ENCODE measurements at regions not wholly inside any gene's neighbourhood (a gene's known extent, or its start where the extent isn't known, plus 50 kb on each side); places are given as distances from the start of the nearest gene placed in this dataset.
"Not testable (repeated sequence)": the region's sequence is repeated elsewhere in the genome, so short reads cannot be mapped to it uniquely, and the experiment has no call there.

GRCh38 chr5:88090506-88090905, 178.1 kb downstream of the TMEM161B start:
- DNase-seq = no peak

DNA sequence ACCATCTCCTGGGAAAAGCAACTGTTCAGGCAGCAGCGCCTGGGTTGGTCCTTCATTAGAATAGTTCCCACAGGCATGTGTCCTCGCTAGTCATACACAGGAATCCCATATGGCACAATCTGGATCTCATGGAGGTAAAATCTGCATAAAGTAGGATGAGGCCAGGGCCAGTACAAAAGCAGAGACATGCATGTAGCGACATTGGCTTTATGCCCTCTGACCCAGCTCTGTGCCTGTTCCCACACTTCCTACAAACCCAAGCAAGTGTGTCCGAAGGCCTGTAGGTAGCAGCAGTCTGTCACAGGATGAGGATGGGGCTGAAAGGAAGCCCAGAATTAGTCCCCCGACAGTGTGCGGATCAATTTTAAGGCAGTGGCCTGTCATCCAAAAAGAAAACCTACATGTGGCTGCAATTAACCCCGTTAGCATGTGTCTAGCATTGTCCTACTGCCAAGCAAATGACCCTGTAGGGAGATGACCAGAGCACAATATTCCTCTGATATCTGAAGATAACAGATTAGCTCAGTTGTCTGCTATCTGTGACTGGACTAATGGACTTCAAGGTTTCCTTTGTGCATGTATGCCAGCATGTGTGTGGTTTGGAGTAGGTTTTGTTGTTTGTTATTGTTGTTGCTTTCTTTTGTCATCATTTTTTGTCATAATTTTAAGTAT, 178.8 kb downstream of the TMEM161B start:
- DNase-seq = no peak

DNA sequence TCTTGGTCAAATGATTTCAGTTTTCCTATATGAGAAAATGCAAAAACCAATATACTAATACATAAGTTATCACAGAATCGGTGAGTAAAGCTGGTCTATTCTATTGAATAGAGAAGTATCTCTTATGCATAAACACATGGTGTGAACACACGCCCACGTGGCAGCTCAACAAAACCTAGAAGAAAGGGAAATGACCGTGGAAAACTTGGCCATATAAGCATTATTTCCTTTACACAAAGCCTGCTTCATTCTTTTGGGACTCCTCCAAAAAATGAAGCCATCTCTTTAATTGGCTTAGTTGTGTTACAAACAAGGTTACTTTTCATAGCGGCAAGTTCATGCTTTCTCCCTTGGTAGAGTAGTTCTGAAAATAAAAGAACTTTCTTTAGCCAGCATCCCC, 183.2 kb downstream of the TMEM161B start:
- DNase-seq = no peak

DNA sequence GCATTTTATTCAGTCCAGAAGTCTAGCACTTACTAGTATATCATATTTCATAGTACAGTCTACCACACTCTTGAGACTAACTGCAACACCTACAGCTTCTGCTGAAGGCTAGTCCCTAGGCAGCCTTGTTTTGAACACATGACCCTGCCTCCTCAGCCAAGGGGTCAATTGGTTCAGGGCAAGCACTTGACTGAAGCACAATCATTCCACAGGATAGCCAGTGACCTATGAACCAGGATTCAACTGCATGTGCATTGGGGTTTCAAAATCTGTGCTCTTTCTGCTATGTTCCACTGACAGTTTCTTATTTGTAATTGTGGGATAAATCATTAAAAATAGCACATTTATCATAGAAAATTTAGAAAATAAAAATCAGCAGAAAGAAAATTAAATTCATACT, 186.8 kb downstream of the TMEM161B start:
- no peak for DNase-seq

DNA sequence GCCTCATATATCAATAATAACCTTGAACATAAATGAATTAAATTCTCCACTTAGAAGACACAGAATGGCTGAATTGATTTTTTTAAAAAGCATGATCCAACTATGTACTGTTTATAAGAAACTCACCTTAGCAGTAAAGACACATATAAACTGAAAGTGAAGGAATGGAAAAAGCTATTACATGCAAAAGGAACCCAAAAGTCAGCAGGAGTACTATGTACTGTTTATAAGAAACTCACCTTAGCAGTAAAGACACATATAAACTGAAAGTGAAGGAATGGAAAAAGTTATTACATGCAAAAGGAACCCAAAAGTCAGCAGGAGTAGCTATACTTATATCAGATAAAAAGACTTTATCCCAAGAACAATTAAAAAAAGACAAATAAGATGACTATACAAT, 204.8 kb downstream of the TMEM161B start:
- no peak for DNase-seq

DNA sequence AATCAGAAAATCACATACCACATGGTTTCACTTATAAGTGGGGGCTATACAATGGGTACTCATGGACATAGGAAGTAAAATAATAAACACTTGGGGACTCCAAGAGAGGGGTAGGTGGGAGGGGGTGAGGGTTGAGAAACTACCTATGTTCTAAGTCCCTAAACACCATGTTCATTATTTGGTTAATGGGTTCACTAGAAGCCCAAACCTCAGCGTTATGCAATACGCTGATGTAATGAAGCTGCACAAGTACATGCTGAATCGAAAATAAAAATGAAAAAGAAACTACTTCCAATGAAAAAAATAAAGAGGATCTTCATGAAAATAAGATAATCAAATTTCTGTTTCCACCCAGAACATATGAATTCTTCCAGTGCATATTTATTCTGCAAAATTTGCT, 208.5 kb downstream of the TMEM161B start:
- DNase-seq = no peak

DNA sequence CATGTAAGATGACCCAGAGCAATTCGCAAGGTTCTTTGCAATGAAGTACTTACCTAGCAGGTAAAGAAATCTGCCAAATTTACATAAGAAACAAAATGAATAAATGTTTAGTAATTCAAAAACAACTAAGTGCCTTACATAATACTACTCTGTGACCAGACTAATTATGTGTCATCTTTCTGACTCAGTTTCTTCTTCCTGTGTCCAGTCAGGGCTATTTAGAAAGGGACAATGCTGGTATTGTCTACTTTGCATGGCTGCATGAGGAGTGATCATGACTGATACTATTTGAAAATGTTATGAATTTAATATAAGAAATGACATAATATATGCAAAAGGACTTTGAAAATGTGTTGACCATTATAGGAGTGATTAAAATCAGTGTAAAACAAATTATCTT, 210.0 kb downstream of the TMEM161B start:
- no peak for DNase-seq

GRCh38 chr5:88052468-88052867, 216.2 kb downstream of the TMEM161B start:
- DNase-seq = not testable (repeated sequence)

GRCh38 chr5:88051148-88051547, 217.5 kb downstream of the TMEM161B start:
- no peak for DNase-seq

GRCh38 chr5:88049737-88050136, 218.9 kb downstream of the TMEM161B start:
- DNase-seq = no peak

GRCh38 chr5:88049156-88049555, 219.5 kb downstream of the TMEM161B start:
- no peak for DNase-seq

DNA sequence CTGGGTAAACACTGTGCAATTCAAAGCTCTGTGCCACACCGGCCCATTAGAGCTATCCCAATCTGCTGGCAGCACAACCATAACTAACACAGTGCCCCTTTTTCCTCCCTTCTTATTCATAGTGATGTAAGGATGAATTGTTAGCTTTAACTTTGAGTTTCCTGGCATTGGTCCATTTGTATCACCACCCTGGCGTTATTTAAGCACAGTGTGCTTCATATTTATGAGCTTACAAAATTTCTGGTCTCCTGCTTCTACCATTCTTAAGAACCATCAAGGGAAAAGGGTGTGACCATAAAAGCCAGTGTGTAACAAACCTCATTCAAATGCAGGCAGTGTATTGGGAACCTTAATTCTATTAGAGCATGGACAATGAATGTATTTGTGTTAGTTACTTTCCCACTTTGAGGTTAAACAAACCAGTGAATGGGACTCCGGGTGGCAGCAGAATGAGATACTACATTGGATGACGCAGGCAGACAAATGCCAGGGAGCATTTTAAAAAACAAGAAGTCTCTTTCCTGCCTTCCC, 222.6 kb downstream of the TMEM161B start:
- no peak for DNase-seq

- DNase-seq = no peak
Measured at GRCh38 chr5:88045165-88045564, 223.5 kb downstream of the TMEM161B start.

DNA sequence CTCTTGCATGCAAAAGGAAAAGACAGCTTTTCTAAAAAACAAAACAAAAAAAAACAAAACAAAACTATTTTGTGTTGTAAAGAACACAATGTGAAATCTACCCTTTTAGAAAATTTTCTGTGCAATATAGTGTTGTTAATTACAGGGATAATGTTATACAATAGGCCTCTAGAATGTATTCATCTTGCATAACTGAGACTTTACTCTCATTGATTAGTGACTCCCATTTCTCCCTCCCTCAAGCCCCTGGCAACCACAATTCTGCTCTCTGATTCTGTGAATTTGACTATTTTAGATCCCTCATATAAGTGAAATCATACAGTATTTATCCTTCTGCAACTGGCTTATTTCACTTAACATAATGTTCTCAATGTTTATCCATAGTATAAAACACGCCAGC, 234.1 kb downstream of the TMEM161B start:
- DNase-seq = no peak

DNA sequence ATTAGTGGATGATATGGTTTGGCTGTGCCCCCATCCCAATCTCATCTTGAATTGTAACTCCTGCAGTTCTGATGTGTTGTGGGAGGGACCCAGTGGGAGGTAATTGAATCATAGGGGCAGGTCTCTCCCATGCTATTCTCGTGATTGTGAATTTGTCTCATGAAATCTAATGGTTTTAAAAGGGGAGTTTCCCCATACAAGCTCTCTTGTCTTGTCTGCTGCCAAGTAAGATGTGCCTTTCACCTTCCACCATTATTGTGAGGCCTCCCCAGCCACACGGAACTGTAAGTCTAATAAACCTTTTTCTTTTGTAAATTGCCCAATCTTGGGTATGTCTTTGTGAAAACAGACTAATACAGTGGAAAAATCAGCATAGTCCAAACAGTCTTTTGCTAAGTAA, 235.5 kb downstream of the TMEM161B start:
- DNase-seq = no peak

DNA sequence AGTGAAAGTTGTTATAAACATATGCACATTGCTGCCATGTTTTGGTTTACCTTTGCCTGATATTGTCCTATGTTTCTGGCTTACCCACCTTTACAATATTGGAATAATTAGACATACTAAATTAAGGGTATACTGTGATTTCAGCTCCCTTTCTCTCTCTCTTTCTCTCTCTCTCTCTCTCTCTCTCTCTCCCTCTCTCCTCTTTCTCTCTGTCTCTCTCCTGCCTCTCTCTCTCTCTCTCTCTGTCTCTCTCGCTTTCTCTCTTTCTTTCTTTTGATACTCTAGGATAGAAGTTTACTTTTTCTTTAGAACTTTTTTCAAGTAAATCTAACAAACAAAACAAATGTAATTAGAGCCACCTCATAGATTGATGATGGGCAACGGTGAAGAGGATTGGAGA, 239.6 kb downstream of the TMEM161B start:
- no peak for DNase-seq

DNA sequence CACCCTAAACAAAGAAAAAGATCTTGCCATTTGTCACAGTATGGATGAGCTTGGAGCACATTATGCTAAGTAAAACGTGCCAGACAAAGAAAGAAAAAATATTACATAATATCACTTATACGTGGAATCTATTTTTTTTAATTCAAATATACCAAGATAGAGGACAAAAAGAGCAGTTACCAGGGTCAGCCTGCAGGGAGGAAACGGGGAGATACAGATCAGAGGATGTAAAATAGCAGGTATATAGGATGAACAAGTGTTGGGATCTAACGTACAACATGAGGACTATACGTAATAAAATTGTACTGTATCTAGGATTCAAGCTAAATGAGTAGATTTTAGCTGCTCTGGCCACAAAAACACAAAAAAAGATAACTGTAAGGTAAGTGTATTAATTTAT, 247.5 kb downstream of the TMEM161B start:
- DNase-seq = no peak

- DNase-seq = not testable (repeated sequence)
Measured at GRCh38 chr5:88014984-88015383, 253.7 kb downstream of the TMEM161B start.

DNA sequence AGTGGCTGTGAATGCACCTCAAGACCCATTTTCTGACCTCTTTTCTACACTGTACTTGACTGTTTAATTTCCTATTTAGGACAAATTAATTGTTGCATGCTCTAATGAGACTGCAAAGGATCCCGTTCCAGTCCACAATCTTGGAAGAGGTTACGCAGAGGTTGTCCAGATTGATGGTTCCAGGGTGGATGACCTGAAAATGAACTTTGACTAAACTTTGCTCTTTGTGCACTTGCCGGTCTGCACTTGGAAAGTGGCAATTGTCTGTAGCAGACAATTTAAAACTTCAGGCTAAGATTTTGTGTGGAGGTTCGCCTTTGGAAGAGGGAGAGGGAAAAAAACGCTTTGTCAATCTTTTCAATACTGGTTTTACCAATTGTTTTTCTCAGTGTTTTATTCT, 267.8 kb downstream of the TMEM161B start:
- DNase-seq = no peak

GRCh38 chr5:87997662-87998061, 271.0 kb downstream of the TMEM161B start:
- no peak for DNase-seq

DNA sequence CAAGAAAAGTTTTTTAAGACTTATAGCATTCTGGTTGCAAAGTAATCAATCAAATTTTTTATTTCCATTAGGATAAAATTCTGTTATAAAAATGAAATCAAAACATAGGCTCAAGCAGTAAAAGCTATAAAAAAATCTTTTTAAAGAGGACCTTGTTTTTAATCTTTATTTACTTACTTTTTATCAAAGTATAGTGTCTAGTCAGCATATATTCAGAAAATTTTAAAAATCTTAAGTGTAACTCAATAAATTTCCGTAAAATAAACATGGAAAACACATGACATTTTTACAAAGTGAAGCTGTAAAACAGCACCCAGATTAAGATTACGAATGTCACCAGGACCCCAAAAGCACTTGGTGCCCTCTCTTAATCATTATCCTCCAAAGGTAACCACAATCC, 302.4 kb downstream of the TMEM161B start:
- no peak for DNase-seq

DNA sequence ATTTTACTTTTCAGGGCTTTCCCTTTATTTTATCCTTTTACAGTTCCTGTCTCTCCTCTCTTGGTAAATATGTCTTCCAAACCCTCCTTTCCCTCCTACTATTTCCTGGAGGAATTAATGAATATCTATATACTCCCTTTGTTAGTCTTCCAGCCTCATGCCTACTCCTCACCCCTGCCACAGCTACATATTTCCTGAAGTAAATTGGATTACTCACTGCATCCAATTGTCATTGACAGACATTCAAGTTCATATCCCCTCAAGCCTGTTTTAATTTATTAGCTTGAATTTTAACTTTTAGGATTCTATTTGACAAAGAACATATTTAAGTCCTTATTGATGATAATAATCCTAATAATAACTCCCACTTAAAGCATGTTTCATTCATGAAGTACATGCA, 314.5 kb downstream of the TMEM161B start:
- DNase-seq = no peak

DNA sequence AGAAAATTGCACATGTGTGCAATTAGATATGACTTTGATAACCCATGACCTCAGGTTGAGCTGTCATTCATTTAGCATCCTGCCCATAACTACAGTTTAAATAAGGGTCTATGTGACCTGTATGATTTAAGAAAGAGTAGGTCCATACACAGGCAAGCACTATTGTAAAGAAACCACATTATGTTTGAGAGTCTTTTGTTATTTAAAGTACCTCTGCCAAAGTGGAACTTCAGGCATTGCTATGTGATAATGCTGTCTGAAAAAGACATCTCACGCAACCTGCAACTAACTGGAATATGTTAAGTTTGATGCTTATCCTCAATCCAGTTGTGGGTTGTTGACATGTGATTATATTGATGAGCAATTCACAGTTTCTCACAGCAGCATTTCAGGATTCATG, 317.0 kb downstream of the TMEM161B start:
- DNase-seq = no peak

DNA sequence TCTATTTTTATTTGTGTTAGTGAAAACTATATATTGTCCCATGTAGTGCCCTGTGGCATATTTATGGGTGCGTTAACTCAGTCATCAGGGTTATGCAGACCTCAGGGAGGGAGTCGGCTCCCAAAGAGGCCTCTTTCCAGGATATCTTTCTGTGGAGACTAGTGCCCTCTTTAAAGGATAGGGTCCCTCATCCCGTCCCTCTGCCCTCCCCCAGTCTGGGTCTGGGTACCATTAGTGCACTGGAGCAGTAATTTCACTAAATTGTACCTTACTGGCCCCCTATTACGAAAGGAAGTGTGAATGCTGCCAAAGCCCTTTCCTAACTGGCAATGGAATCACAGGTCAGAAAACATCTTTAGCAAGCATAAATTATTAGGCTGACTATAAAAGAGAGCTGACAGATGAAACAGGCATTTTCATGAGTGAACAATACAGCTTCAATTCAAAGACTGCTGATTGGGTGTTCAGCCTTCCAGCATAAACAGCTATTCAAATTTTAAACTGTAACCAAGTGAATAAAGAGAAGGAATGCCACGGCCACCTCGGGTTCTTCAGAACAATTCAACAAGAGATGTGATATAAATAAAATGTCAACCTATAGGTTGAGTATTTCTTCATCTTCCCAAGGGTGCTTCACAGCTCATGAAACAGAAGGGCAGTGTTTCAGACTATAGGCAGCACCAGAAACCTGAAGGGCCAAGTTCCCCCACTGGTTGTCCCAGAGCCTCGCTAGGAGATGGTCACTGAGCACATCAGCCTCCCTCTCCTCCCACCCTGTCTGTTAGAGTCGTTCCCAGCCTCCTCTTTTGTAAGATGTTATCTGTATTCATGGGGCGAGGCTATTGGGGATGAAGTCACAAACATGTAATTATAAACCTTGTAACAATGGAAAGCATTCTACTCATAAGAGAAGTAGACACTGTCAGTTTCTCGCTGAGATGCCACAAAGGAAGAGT, 318.7 kb downstream of the TMEM161B start:
- DNase-seq = no peak

Measured in CD4-positive, alpha-beta T cell treated with Interleukin-17A for 4 hours (primary cell).